ENCODE measurements at regions not wholly inside any gene's neighbourhood (a gene's known extent, or its start where the extent isn't known, plus 50 kb on each side); places are given as distances from the start of the nearest gene placed in this dataset.

DNA sequence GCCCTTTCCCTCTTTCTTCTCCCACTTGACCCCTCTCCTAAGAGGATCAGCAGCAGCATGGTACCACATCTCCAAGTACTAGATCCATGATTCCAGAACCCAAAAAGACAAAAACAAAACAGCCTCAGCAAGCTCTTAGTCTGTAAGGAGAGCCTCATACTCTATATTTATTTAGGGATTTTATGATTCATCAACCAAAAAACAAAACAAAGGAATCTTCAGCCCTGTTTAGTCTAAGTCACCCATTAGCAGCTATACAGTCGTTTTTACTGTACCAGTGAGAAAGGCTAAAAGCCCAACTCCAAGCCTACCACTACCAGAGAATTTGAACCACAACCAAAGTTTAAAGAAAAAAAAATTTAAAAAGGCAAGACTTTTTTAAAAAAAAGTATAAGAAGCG lies 1020.3 kb upstream of the CADM2 start:
- Histone ChIP-seq H3K9me3 (replicated peaks in 1 of 11) (peaks cover 0 to 10% (median 0%) of the 10 kb centered on the region in 11 experiments; a peak in 6 of 22 replicates), H3K27me3 (no peaks in the 10 kb centered on the region), H3K36me3 (no peaks in the 10 kb centered on the region), H4K20me1 (no peaks in the 10 kb centered on the region), H3K27ac (no peak overlapping the region), H3K4me3 (no peak overlapping the region), H3K4me2 (no peak overlapping the region), H3K9ac (no peak overlapping the region), H3K4me1 (peaks cover 11 to 24% (median 15%) of the 10 kb centered on the region in 10 experiments; a peak in 18 of 20 replicates)
- TF ChIP-seq Cebpa-rat (IDR thresholded peaks at IDR 0.05), result no peak

DNA sequence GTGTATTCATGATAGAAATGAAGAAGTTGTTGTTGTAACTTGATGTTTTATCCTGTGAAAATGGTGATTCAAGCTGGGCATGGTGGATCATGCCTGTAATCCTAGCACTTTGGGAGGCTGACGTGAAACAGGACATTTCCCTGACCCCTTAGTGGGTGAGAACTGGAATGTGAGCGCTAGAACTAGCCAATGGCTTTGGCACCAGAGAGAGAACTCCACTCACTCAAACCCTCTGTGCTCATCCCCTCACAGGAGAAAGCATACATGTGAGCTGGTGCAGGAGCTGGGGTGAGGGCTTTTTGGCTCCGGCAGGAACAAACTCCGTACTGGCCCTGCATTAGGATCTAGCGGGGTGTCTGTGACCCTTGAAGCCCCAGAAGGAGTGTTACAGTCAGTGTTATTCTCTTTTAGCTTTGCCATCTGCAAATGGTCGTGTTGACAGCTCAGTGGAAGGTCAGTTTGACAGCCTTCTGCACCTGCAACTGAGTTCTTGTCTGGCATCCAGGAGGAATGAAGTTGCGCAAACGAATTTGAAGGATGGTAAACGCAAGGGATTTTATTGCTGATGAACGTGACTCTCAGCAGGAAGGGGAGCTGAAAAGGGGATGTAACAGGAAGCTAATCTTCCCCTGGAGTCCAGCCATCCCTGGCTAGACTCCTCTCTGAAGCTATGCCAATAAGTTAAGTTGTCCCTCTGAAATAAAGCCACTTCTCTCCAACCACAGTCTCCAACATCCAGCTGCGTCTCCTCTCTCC lies 1016.6 kb upstream of the CADM2 start:
- Histone ChIP-seq H3K4me3 (no peak overlapping the region), H3K27me3 (no peaks in the 10 kb centered on the region), H3K9ac (no peak overlapping the region), H3K9me3 (replicated peaks in 1 of 11) (peaks cover 0 to 8% (median 0%) of the 10 kb centered on the region in 11 experiments; a peak in 4 of 22 replicates), H3K4me1 (no peaks in the 10 kb centered on the region), H3K27ac (no peak overlapping the region), H3K4me2 (no peak overlapping the region), H3K36me3 (no peaks in the 10 kb centered on the region), H4K20me1 (no peaks in the 10 kb centered on the region)
- TF ChIP-seq Cebpa-rat (IDR thresholded peaks at IDR 0.05), result no peak

DNA sequence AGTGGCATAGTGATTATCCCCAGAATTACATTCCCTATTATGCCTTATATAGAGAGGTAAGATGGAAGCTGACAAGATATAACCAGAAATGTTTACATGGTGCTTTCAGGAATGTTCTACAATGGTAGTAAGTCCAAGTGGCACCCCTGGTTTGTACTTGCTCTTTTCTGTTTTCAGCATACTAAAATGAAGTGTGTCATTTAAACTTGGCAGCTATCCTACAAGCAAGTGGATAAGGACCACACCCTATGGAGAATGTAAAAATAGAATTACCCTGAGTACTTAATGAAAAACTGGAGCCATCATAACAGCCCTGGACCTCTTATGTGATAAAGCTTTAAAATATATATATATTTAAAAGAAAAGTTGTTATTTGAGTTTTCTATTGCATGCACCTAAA lies 1012.7 kb upstream of the CADM2 start:
- Histone ChIP-seq H4K20me1 (no peaks in the 10 kb centered on the region), H3K27ac (no peak overlapping the region), H3K9ac (no peak overlapping the region), H3K4me3 (no peak overlapping the region), H3K4me2 (no peak overlapping the region), H3K4me1 (no peaks in the 10 kb centered on the region), H3K27me3 (no peaks in the 10 kb centered on the region), H3K9me3 (replicated peaks in 1 of 11) (peaks cover 0 to 8% (median 0%) of the 10 kb centered on the region in 11 experiments; a peak in 4 of 22 replicates), H3K36me3 (no peaks in the 10 kb centered on the region)
- TF ChIP-seq Cebpa-rat (IDR thresholded peaks at IDR 0.05), result no peak

DNA sequence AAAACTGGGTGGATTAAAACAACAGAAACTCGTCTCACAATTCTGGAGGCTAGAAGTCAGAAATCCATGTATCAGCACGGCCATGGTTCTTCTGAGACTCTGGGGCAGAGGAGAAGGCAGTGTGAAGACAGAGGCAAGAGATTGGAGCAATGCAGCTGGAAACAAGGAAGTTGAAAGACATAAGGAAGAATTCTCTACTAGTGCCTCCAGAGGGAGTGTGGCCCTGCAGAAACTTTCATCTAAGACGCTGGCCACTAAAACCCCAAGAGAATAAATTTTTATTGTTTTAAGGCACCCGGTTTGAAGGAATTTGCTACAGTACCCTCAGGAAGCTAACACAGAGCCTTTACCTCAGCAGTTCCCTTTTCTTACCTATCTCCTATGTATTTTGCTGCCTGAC lies 1012.2 kb upstream of the CADM2 start:
- Histone ChIP-seq H4K20me1 (no peaks in the 10 kb centered on the region), H3K4me1 (no peaks in the 10 kb centered on the region), H3K4me2 (no peak overlapping the region), H3K4me3 (no peak overlapping the region), H3K36me3 (no peaks in the 10 kb centered on the region), H3K9ac (no peak overlapping the region), H3K27me3 (no peaks in the 10 kb centered on the region), H3K9me3 (replicated peaks in 1 of 11) (peaks cover 0 to 8% (median 0%) of the 10 kb centered on the region in 11 experiments; a peak in 4 of 22 replicates), H3K27ac (no peak overlapping the region)
- no peak for TF ChIP-seq Cebpa-rat (IDR thresholded peaks at IDR 0.05)

DNA sequence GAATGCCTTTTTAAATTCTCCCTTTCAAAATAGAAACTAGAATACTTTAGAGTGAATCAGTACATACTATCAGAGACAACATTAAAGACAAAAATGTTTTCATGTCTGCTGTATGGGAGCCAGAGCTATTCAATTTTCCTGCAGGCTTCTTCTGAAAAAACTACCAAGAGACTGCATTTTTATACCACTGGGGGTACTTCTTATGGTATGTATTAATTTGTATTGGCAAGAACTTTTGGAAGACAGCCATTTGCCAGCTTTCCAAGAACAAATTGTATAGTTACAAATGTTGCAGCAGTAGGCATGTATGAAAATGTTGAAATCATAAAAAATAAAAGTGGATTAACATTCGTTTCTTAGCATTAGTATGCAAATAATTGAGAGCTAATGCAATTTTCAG lies 1010.0 kb upstream of the CADM2 start:
- Histone ChIP-seq H4K20me1 (no peaks in the 10 kb centered on the region), H3K9ac (no peak overlapping the region), H3K4me3 (no peak overlapping the region), H3K36me3 (no peaks in the 10 kb centered on the region), H3K9me3 (replicated peaks in 1 of 11) (no peaks in the 10 kb centered on the region), H3K4me1 (no peaks in the 10 kb centered on the region), H3K27me3 (no peaks in the 10 kb centered on the region), H3K4me2 (no peak overlapping the region), H3K27ac (no peak overlapping the region)
- TF ChIP-seq Cebpa-rat (IDR thresholded peaks at IDR 0.05), result no peak

DNA sequence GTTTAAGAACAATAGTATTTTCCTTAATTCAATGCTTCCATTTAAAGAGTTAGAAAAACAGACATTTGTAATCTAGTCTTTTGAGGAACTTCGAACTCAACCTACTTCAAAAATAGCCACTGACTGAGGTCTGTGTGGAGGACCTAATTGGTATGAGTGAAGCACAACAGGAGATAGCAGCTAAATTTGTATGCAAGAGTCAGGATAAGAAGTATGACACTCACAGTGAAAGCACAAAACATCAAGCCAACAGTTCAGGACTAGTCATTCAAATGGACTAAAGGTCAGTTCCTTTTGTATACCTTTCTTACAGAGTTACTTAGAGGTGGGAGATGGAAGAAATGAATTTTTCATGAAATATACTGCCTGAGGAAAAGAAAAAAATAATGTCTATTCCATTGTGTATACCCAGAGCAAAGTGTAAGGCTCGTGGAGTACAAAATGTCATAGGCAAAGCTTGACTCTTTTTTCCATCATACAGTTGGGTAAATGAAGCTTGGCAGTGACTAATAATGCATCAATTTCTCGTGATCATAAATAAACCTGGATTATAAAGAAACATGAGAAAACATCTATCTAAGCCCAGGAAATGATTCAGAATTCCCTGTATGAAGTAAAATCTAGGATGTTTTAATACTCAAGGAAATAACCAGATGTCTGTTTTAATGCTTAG lies 1005.2 kb upstream of the CADM2 start:
- Histone ChIP-seq H3K4me2 (no peak overlapping the region), H3K36me3 (no peaks in the 10 kb centered on the region), H3K27me3 (no peaks in the 10 kb centered on the region), H3K4me3 (no peak overlapping the region), H3K4me1 (no peaks in the 10 kb centered on the region), H3K9ac (no peak overlapping the region), H3K9me3 (replicated peaks in 1 of 11) (no peaks in the 10 kb centered on the region), H4K20me1 (no peaks in the 10 kb centered on the region), H3K27ac (no peak overlapping the region)
- no peak for TF ChIP-seq Cebpa-rat (IDR thresholded peaks at IDR 0.05)

DNA sequence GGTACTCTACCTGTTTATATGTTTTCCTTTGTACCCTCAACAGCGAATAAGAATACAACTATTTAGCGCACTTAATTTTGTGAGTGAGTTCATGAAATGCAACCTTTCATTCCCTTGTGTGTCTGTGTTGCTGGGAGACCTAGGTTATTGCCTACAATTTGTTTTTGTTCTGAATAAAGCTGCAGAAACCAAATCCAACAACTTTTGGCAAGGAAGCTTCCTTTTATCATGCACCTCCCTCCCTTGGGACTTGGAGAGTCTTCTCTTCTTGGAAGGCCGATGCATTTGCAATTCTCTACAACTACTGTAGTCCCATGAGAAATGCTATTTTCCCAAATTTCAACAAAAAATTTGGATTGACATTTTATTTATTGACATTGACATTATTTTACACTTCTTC lies 1002.4 kb upstream of the CADM2 start:
- TF ChIP-seq Cebpa-rat (IDR thresholded peaks at IDR 0.05), result no peak
- no peaks in the 10 kb centered on the region for H3K36me3 ChIP-seq
- H3K27ac ChIP-seq, result no peak overlapping the region
- H3K27me3 ChIP-seq, result no peaks in the 10 kb centered on the region
- no peaks in the 10 kb centered on the region for H3K9me3 ChIP-seq (replicated peaks in 1 of 11)
- no peak overlapping the region for H3K4me3 ChIP-seq
- H3K4me1 ChIP-seq, result no peaks in the 10 kb centered on the region
- no peaks in the 10 kb centered on the region for H4K20me1 ChIP-seq
- H3K9ac ChIP-seq, result no peak overlapping the region
- H3K4me2 ChIP-seq, result no peak overlapping the region

DNA sequence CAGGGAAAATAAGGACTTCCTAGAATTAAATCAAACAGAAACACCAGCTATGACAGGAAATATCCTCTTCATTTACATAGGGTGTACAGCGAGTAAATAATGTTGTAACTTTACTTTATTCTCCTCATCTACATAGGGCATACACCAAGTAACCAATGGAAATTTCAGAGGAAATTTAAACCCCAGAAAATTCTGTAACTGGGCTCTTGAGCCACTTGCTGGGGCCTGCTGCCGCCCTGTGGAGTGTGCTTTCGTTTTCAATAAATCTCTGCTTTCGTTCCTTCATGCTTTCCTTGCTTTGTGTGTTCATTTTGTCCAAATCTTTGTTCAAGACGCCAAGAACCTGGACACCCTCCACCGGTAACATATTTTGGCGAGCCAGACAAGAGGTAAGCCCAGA lies 990.4 kb upstream of the CADM2 start:
- Histone ChIP-seq H3K9ac (no peak overlapping the region), H3K27ac (no peak overlapping the region), H3K4me3 (no peak overlapping the region), H3K4me2 (no peak overlapping the region), H3K27me3 (no peaks in the 10 kb centered on the region), H3K9me3 (replicated peaks in 1 of 11) (0 out of 22 replicates have a peak, but pooled peaks cover 0 to 5% (median 0%) of the 10 kb centered on the region in 11 experiments), H3K36me3 (no peaks in the 10 kb centered on the region), H3K4me1 (no peaks in the 10 kb centered on the region), H4K20me1 (no peaks in the 10 kb centered on the region)
- no peak for TF ChIP-seq Cebpa-rat (IDR thresholded peaks at IDR 0.05)

DNA sequence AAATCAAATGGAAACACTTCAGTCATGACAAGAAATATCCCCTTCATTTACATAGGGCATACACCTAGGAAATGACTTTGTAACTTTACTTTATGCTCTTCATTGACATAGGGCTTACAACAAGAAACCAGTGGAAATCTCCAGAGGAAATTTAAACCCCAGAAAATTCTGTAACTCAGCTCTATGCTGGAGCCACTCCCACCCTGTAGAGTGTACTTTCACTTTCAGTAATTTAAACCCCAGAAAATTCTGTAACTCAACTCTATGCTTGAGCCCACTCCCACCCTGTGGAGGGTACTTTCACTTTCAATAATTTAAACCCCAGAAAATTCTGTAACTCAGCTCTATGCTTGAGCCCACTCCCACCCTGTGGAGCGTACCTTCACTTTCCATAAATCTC lies 987.1 kb upstream of the CADM2 start:
- Histone ChIP-seq H4K20me1 (no peaks in the 10 kb centered on the region), H3K9me3 (replicated peaks in 1 of 11) (0 out of 22 replicates have a peak, but pooled peaks cover 0 to 5% (median 0%) of the 10 kb centered on the region in 11 experiments), H3K36me3 (no peaks in the 10 kb centered on the region), H3K4me2 (no peak overlapping the region), H3K4me1 (no peaks in the 10 kb centered on the region), H3K9ac (no peak overlapping the region), H3K27ac (no peak overlapping the region), H3K4me3 (no peak overlapping the region), H3K27me3 (no peaks in the 10 kb centered on the region)
- TF ChIP-seq Cebpa-rat (IDR thresholded peaks at IDR 0.05), result no peak

DNA sequence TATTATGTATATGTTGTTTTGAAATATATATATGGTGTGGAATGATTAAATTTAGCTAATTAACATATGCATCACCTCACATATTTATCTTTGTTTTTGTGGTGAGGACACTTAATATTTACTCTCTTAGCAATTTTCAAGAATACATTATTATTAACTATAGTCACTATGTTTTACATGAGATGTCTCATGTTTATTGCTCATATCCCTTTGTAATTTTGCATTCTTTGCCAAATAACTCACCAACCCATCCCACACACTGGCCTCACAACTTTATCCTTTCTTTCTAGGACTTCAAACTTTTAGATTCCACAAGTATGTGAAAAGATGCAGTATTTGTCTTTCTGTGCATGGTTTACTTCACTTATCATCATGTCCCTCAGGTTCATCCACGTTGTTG lies 950.2 kb upstream of the CADM2 start:
- no peak overlapping the region for H3K4me3 ChIP-seq
- H3K27me3 ChIP-seq, result no peaks in the 10 kb centered on the region
- H3K4me1 ChIP-seq, result no peaks in the 10 kb centered on the region
- H4K20me1 ChIP-seq, result no peaks in the 10 kb centered on the region
- no peak overlapping the region for H3K27ac ChIP-seq
- no peak for TF ChIP-seq Cebpa-rat (IDR thresholded peaks at IDR 0.05)
- H3K4me2 ChIP-seq, result no peak overlapping the region
- no peaks in the 10 kb centered on the region for H3K36me3 ChIP-seq
- no peaks in the 10 kb centered on the region; a peak in 1 of 22 replicates for H3K9me3 ChIP-seq (replicated peaks in 1 of 11)
- H3K9ac ChIP-seq, result no peak overlapping the region

Data from BLaER1 treated with 17β-estradiol and CSF1 and Interleukin-3, amounts not matched to agents 10 nM and 100 nM (cell line).